ENCODE measurements at regions not wholly inside any gene's neighbourhood (a gene's known extent, or its start where the extent isn't known, plus 50 kb on each side); places are given as distances from the start of the nearest gene placed in this dataset.
"Not testable (repeated sequence)": the region's sequence is repeated elsewhere in the genome, so short reads cannot be mapped to it uniquely, and the experiment has no call there.

- DNase-seq (ENCODE audit: low read depth in 1 of 2, low spot score in 1 of 2) = no peak
Observed at GRCh38 chr2:8231902-8232301, 450.0 kb upstream of the ID2 start.

GRCh38 chr2:8232871-8233270 lies 449.0 kb upstream of the ID2 start:
- DNase-seq (ENCODE audit: low read depth in 1 of 2, low spot score in 1 of 2) = no peak

DNA sequence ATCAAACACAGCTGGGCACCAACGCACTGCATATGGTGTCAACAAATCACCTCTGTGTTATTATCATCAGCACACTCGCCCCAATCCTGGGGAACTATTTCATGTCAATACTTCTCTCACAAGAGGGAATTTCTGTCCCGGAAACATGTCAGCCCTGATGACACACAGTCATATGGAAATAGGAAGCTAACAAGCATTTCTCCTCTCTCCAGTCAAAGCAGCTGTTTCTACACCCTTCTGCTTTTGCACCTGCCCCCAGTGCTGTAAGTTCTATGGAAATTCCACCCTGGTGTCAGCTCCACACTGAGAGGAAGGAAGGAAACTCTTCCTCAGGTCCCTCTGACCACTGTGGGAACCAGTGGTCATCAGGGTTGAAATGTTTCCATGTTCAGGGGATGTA lies 447.6 kb upstream of the ID2 start:
- no peak for DNase-seq (ENCODE audit: low read depth in 1 of 2, low spot score in 1 of 2)

- DNase-seq (ENCODE audit: low read depth in 1 of 2, low spot score in 1 of 2) = no peak
Observed at GRCh38 chr2:8234757-8235374, 447.0 kb upstream of the ID2 start.

DNA sequence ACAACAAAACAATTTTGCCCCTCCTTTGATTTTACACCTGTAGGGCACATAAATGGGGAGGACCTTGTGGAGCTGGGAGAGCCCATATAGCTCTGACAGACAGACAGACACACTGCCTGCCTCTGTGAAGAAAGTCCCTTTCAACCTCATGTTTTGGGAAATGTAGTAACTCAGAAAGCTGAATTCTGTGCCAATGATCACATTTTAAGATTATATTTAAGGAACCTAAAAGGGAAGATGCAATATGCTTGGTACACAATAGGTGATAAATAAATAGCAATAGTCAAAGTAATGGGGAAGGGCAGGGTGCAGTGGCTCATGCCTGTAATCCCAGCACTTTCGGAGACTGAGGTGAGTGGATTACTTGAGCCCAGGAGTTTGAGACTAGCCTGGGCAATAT lies 446.4 kb upstream of the ID2 start:
- no peak for DNase-seq (ENCODE audit: low read depth in 1 of 2, low spot score in 1 of 2)

GRCh38 chr2:8236391-8236790 lies 445.5 kb upstream of the ID2 start:
- DNase-seq (ENCODE audit: low read depth in 1 of 2, low spot score in 1 of 2) = no peak

- no peak for DNase-seq (ENCODE audit: low read depth in 1 of 2, low spot score in 1 of 2)
Observed at GRCh38 chr2:8238521-8239230, 443.2 kb upstream of the ID2 start.

- DNase-seq (ENCODE audit: low read depth in 1 of 2, low spot score in 1 of 2) = no peak
Observed at GRCh38 chr2:8239531-8240088, 442.2 kb upstream of the ID2 start.

DNA sequence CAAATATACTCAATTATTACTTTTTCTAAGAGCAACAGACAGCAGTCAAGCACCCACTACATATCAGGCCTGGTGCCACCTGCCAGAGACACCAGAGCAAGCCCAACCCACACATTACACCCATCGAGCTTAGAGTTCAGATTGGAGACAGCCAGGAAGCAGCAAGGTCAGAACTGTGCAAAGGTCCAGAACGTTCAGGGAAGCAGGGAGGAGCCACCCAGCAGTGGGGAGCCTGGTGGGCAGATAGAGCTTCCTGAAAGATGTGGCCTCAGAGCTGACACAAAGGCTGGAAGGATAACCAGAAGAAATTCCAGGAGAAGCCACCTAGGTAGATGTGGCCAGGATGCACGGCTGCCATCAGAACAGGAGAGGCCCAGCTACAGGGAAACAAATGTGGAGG lies 440.5 kb upstream of the ID2 start:
- DNase-seq (ENCODE audit: low read depth in 1 of 2, low spot score in 1 of 2) = no peak

- no peak for DNase-seq (ENCODE audit: low read depth in 1 of 2, low spot score in 1 of 2)
Observed at GRCh38 chr2:8242739-8243138, 439.1 kb upstream of the ID2 start.

DNA sequence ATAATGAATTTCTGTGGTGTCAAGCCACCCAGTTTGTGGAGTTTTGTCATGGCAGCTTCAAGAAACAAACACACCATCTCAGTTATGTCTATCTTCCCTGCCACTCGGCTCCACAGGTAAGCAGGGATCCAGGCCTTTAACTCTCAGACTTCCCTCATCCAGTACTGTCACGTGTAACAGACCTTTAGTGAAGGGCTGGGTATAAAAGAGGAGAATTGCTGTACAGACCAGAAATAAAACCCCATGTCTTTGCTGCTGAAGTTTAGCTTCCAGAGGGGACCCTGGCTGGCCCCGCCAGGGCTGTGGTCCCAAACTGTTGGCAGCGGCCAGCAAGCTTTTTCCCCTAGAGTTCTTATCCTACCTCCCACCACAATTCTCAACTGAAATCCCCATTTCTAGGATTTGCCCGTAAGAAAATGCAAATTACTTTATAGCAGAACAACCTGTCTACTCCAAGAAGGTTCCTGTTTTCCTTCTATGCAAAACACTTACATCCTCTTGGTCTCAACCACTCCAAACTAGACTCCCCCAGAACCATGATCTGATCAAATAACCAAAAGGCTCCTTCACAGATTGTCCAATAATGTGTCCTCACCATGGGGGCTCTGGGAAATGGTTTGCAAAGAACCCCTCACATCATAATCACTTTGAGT lies 438.0 kb upstream of the ID2 start:
- no peak for DNase-seq (ENCODE audit: low read depth in 1 of 2, low spot score in 1 of 2)

DNA sequence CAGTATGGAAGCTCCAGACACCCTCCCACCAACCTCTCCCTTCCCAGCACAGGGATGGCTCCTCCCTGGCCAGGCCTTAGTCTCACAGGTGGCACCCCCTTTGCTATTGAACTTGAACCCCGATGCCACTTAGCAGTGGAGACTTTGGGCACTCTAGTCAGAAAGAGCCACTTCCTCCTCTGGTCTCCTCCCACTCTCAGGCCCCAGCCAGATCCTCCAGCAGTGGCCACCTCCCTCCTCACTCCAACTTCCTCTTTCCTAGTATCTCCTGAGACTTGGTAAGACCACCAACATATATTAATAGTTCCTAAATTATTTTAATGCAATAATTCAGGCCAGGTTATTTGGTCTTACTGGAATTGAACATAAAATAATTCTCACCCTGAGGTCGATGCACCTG lies 437.2 kb upstream of the ID2 start:
- no peak for DNase-seq (ENCODE audit: low read depth in 1 of 2, low spot score in 1 of 2)

- DNase-seq (ENCODE audit: low read depth in 1 of 2, low spot score in 1 of 2) = no peak
Observed at GRCh38 chr2:8246137-8246536, 435.7 kb upstream of the ID2 start.

DNA sequence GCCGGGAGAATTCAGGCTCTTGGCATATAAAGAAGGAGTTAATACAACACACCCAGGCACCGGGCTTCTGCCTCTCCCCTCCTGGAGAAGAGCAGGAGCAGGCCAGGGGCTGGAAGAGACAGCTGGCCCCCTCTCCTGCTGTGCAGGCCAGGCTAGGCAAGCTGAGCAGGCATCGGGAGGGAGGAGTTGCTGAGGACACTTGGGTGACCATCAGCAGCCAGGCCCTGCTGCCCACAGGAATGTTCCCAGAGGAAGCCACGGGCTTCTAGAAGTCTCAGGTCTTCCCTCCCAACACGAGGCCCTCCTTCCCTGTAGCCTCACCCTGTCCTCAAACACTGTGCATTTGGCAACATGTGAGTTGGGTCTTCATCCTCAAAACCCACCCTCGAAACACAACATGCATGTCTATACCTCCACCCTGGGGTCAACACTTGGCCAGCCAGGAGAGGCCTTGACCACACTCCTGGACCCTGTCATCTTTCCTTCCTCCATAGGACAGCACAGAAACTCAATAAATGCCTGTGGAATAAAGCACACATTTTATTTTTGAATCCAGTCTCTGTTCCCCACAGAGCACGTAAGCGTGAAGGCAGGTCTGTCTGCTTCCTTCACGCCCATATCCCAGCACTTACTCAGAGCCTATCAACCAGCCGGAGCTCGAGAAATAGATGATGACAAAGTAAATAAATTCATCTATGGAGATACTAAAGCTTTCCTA lies 433.8 kb upstream of the ID2 start:
- no peak for DNase-seq (ENCODE audit: low read depth in 1 of 2, low spot score in 1 of 2)

GRCh38 chr2:8248623-8248957 lies 433.3 kb upstream of the ID2 start:
- DNase-seq (ENCODE audit: low read depth in 1 of 2, low spot score in 1 of 2) = no peak

GRCh38 chr2:8249141-8249540 lies 432.7 kb upstream of the ID2 start:
- DNase-seq (ENCODE audit: low read depth in 1 of 2, low spot score in 1 of 2) = no peak

GRCh38 chr2:8249769-8250168 lies 432.1 kb upstream of the ID2 start:
- no peak for DNase-seq (ENCODE audit: low read depth in 1 of 2, low spot score in 1 of 2)

GRCh38 chr2:8250290-8250689 lies 431.6 kb upstream of the ID2 start:
- DNase-seq (ENCODE audit: low read depth in 1 of 2, low spot score in 1 of 2) = not testable (repeated sequence)

DNA sequence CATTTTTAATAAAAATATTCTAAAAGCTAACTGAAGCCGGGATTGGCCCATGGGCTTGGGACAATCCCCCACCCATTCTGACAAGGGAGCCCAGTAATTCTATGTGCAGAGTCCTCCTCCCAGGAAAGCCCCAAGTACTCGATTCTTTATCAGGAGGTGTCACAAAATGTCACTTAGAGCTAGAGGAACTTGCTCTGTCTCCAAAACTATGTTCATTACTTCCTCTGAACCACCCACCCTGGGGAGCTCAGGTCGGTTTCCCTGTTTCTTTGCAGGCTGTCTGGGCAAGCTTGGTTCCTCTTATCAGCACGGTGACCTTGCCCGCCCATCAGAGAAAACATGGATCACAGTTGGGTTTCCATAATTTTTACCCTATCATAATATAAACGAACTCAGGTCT lies 430.6 kb upstream of the ID2 start:
- no peak for DNase-seq (ENCODE audit: low read depth in 1 of 2, low spot score in 1 of 2)

GRCh38 chr2:8251856-8252255 lies 430.0 kb upstream of the ID2 start:
- DNase-seq (ENCODE audit: low read depth in 1 of 2, low spot score in 1 of 2) = no peak

DNA sequence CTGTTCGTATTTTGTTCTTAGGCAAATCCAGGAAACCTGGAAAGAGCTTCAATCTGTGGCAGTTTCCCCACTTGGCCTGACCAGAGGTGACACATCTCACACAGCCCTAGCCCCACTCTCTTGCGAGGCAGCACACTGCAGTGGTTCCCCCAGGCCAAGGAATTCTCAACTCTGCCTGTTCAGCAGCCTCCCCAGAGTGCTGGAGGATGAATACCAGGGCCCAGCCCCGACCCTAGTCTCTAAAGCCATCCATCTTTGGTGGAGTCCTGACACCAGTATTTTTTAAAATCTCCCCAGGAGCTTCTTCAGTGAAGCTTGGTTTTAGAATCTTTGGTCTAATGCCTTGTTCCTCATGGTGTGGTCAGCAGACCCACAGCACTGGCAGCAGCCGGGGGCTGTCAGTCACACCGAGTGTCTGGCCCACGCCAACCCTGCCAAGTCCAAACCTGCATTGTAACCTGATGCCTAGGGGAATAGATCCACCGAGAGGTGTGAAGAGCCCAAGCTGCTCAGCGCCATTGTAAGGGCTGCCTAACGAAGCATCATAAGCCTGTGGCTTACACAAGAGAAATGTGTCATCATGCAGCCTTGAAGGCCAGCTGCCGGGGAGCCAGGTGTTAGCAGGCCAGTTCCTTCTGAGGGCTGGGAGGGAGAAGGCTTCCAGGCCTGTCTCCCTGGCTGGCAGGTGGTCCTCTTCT lies 428.7 kb upstream of the ID2 start:
- no peak for DNase-seq (ENCODE audit: low read depth in 1 of 2, low spot score in 1 of 2)
